Heart left ventricle (tissue), 16 donors: ENCODE measurements at regions not wholly inside any gene's neighbourhood (a gene's known extent, or its start where the extent isn't known, plus 50 kb on each side); places are given as distances from the start of the nearest gene placed in this dataset.

Source experiments
- ATAC-seq, 4 donors: fragments of 200-7000 bp; cut with Tn5 transposase; one replicate each; pipeline ENCODE4 v1.9.1; 2020 to 2022; ENCODE audit warnings: moderate library complexity in 4 of 4, mild to moderate bottlenecking in 3 of 4, moderate number of reproducible peaks in 1 of 4
- DNase-seq, 5 donors: peaks; one replicate each; pipeline ENCODE4 v3.0.0-alpha.2; 2020
- H3K27ac ChIP-seq, 12 donors: fragments of 200-600 bp; sonication (generic) in 4 of 12; one replicate each; pipeline versions ENCODE4 v1.5.0 to v1.8.0; 2016 to 2022; ENCODE audit warnings: mild to moderate bottlenecking in 2 of 12
- H3K27me3 ChIP-seq, 9 donors: fragments of 200-600 bp; sonication (generic) in 2 of 9; one replicate each; pipeline versions ENCODE4 v1.5.1 to v1.8.0; 2016 to 2022; ENCODE audit warnings: mild to moderate bottlenecking in 3 of 9
- H3K36me3 ChIP-seq, 9 donors: fragments of 200-600 bp; sonication (generic) in 2 of 9; one replicate each; pipeline versions ENCODE4 v1.5.0 to v1.8.0; 2018 to 2022; ENCODE audit warnings: mild to moderate bottlenecking in 2 of 9
- H3K4me1 ChIP-seq, 12 donors: fragments of 200-600 bp; sonication (generic) in 4 of 12; one replicate each; pipeline versions ENCODE4 v1.5.0 to v1.8.0; 2016 to 2022; ENCODE audit warnings: mild to moderate bottlenecking in 3 of 12
- H3K4me3 ChIP-seq, 12 donors: fragments of 200-600 bp; sonication (generic) in 4 of 12; one replicate each; pipeline versions ENCODE4 v1.5.0 to v1.8.0; 2017 to 2022; ENCODE audit warnings: mild to moderate bottlenecking in 9 of 12, moderate library complexity in 4 of 12
- H3K9me3 ChIP-seq, 12 donors: fragments of 200-600 bp; sonication (generic) in 4 of 12; one replicate each; pipeline versions ENCODE4 v1.5.0 to v1.8.0; 2016 to 2022; ENCODE audit warnings: mild to moderate bottlenecking in 1 of 12
- CTCF ChIP-seq, 12 donors: fragments of 200-600 bp; sonication (generic) in 4 of 12; IDR thresholded peaks; one replicate each; pipeline versions ENCODE4 v1.5.0 to v1.8.0; 2018 to 2022; ENCODE audit warnings: antibody characterized with exemption in 12 of 12, mild to moderate bottlenecking in 5 of 12
- POLR2A ChIP-seq, 2 donors: fragments of 450-650 bp; IDR thresholded peaks; one replicate each; pipeline ENCODE4 v1.6.1; 2017; ENCODE audit warnings: antibody characterized with exemption in 2 of 2, mild to moderate bottlenecking in 2 of 2, moderate library complexity in 2 of 2
- WGBS, 4 donors: extraction: QIAGEN DNeasy Blood & Tissue Kit in 2 of 4; methylation state at CpG; one replicate each; pipeline versions ENCODE4 v1.1.5 to v1.1.7; 2013 to 2018; 5-methylcytosine and 5-hydroxymethylcytosine counted together
- intact Hi-C, 10 donors: fragments of 100-400 bp; cut with DNase I; formaldehyde crosslinking; loops; one replicate each; pipeline versions ENCODE4 v1.11.1 to v1.14.2; 2022
- donor health status: ischemic (EF 13 %, LVEDD 7.1; RV severe dilation, severe dysfunction).
- donor health status: healthy with polysubstance abuse.
- donor health status: DM: no; HTN: yes; CAD: no.
- donor health status: DM: no; HTN: no; CAD: no.
- donor health status: ischemic (EF 25% LVEDD 6.9; RV normal size, moderate dysfunction).
- donor health status: ischemic (EF 25% LVEDD 5.7; RV mildly dilated, moderate dysfunction).
- donor health status: healthy.
- donor health status: DM: yes; HTN: yes; CAD: no.
- donor health status: ischemic (EF 35%, LVEDD 5.7; RV mildly dilated, moderate dysfunction).
- donor health status: nonischemic (EF 11% LVEDD 7.7; RV severe dilation, severe dysfunction).
- donor health status: DM: yes; HTN: yes; CAD: no.
- donor health status: PGD.
- donor health status: ischemic (EF 29% LVEDD 5.4; RV normal size, mild dysfunction).
- donor health status: nonischemic (EF 23%, LVEDD 6.1; RV moderate dilation, normal function).

GRCh38 chr6:147944122-147944521 lies 398.5 kb upstream of the SASH1 start:
- Histone ChIP-seq H3K4me3 (no peak overlapping the region), H3K36me3 (no peaks in the 10 kb centered on the region), H3K27me3 (no peaks in the 10 kb centered on the region), H3K27ac (no peak overlapping the region), H3K4me1 (no peaks in the 10 kb centered on the region), H3K9me3 (no peaks in the 10 kb centered on the region)
- ATAC-seq (no peak), DNase-seq (no peak)
- intact Hi-C loops: no loop called here
- WGBS, 4 donors: 81 to 92% (median 88%) methylated on average over 5 of the region's 5 CpGs
- TF ChIP-seq CTCF (IDR thresholded peaks at IDR 0.05): no peak
- TF ChIP-seq POLR2A (IDR thresholded peaks at IDR 0.05): no peak

DNA sequence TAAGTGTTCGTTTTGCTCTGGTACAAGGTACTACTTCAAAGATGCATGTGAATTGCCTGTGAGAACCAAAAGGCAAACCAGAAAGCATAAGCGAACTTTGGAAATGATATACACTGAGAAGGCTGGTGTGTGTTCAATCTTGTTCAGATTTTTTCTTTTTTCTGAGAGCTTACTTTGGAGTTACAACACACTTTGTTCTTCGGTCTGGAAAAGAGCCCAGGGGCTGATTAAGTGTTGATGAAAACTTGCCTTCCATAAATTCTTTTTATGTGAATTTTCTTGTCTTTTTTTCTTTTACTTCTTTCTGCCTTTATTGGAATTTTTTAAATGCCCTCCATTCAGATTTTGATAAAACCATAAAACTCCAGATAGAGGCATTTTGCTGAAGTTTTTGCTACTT lies 395.1 kb upstream of the SASH1 start:
- no peaks in the 10 kb centered on the region for H3K9me3 ChIP-seq
- H3K36me3 ChIP-seq: no peaks in the 10 kb centered on the region
- no peak overlapping the region for H3K27ac ChIP-seq
- DNase-seq (no peak), ATAC-seq (no peak)
- TF ChIP-seq CTCF (IDR thresholded peaks at IDR 0.05) (no peak), POLR2A (IDR thresholded peaks at IDR 0.05) (no peak)
- no peaks in the 10 kb centered on the region for H3K27me3 ChIP-seq
- intact Hi-C loops: no loop called here
- H3K4me3 ChIP-seq: no peak overlapping the region
- H3K4me1 ChIP-seq: peaks cover 0 to 6% (median 0%) of the 10 kb centered on the region in 12 donors
- WGBS, 4 donors: 59 to 64% (median 61%) methylated on average over 3 of the region's 3 CpGs

- TF ChIP-seq CTCF (IDR thresholded peaks at IDR 0.05): no peak
- H3K36me3 ChIP-seq: no peaks in the 10 kb centered on the region
- WGBS, 4 donors: 73 to 86% (median 82%) methylated on average over 6 of the region's 6 CpGs
- no peaks in the 10 kb centered on the region for H3K27me3 ChIP-seq
- DNase-seq (no peak), ATAC-seq (peak in 1 of 4 donors; percentile 39)
- intact Hi-C loops: no loop called here
- H3K9me3 ChIP-seq: no peaks in the 10 kb centered on the region
- no peak overlapping the region for H3K4me3 ChIP-seq
- H3K4me1 ChIP-seq: peaks cover 0 to 6% (median 0%) of the 10 kb centered on the region in 12 donors
- no peak overlapping the region for H3K27ac ChIP-seq
These were observed 392.5 kb upstream of the SASH1 start for GRCh38 chr6:147949981-147950622.

DNA sequence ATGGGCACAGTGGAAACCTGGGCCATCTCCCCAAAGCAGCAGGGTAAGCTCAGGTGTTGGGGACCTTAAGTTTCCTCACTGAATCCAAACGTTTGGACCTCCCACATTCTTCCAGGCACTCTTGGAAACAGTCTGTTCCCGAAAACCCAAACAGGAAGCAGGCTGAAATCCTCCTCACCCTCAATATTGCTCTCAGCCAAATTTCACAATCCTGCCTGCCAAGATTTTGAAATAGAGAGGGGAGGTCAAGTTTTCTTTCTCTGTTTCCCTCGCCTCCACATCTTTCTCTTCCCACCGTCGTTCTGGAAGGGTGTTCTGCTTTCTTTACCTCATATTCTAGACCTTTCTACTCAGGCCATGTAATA lies 392.0 kb upstream of the SASH1 start:
- Histone ChIP-seq H3K4me1 (peaks cover 0 to 6% (median 0%) of the 10 kb centered on the region in 12 donors), H3K27me3 (no peaks in the 10 kb centered on the region), H3K9me3 (no peaks in the 10 kb centered on the region), H3K27ac (no peak overlapping the region), H3K4me3 (no peak overlapping the region), H3K36me3 (no peaks in the 10 kb centered on the region)
- 37 to 58% (median 41%) methylated on average over 5 of the region's 5 CpGs for WGBS, 4 donors
- intact Hi-C loops: no loop called here
- peak in 3 of 4 donors; percentile 34 to 72 (median 52) for ATAC-seq
- TF ChIP-seq POLR2A (IDR thresholded peaks at IDR 0.05) (no peak), CTCF (IDR thresholded peaks at IDR 0.05) (no peak)
- no peak for DNase-seq
